ENCODE measurements at regions not wholly inside any gene's neighbourhood (a gene's known extent, or its start where the extent isn't known, plus 50 kb on each side); places are given as distances from the start of the nearest gene placed in this dataset.
"Not testable (repeated sequence)": the region's sequence is repeated elsewhere in the genome, so short reads cannot be mapped to it uniquely, and the experiment has no call there.

DNA sequence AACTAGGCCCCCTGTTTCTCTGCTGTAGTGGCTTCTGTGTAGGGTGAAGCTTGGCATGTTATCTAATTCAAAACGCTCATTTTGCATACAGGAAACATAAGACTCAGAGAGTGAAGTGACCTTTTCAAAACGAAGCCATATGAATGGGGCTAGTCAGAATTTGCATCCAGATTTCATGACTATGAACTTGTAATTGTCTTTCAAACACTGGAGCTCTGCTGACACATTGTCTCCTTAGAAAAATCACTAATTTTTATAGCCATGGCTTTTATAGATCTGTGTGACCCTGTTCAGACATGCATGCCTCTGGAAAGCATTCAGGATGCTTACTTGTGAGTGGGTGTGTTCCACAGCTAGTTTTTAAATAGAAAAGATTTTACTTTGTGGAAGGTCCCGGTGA is 444.3 kb upstream of the GCFC2 start:
- Histone ChIP-seq H3K27me3 (no peaks in the 10 kb centered on the region), H3K9me3 (no peaks in the 10 kb centered on the region), H3K27ac (no peak overlapping the region), H3K4me3 (no peak overlapping the region), H3K36me3 (no peaks in the 10 kb centered on the region), H3K4me1 (no peaks in the 10 kb centered on the region)
- intact Hi-C loops (cut with DNase I) = no loop called here
- no peak for DNase-seq (ENCODE audit: low spot score in 2 of 2)
- TF ChIP-seq, protein P1, sequence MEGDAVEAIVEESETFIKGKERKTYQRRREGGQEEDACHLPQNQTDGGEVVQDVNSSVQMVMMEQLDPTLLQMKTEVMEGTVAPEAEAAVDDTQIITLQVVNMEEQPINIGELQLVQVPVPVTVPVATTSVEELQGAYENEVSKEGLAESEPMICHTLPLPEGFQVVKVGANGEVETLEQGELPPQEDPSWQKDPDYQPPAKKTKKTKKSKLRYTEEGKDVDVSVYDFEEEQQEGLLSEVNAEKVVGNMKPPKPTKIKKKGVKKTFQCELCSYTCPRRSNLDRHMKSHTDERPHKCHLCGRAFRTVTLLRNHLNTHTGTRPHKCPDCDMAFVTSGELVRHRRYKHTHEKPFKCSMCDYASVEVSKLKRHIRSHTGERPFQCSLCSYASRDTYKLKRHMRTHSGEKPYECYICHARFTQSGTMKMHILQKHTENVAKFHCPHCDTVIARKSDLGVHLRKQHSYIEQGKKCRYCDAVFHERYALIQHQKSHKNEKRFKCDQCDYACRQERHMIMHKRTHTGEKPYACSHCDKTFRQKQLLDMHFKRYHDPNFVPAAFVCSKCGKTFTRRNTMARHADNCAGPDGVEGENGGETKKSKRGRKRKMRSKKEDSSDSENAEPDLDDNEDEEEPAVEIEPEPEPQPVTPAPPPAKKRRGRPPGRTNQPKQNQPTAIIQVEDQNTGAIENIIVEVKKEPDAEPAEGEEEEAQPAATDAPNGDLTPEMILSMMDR (IDR thresholded peaks at IDR 0.05) = no peak

DNA sequence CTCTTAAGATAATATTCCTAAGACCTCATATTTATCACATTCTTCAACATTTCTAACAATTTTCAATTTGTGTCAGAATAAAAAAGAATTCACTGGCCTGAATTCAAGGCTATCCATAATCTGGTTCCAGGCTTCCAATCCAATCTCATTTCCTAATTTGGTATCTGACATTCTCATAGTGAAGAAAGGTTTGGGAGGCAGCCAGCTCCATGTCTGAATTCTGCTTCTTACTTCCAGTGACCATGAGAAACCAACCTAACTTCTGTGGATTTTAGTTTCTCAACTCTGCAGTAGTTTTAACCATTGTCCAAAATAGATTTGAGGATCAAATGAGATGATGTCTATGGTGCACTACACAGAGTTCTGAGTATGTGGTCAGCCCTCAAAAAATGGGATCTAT is 439.1 kb upstream of the GCFC2 start:
- H3K4me1 ChIP-seq = no peaks in the 10 kb centered on the region
- no peak for DNase-seq (ENCODE audit: low spot score in 2 of 2)
- TF ChIP-seq, protein P1 (IDR thresholded peaks at IDR 0.05) = no peak
- H3K27me3 ChIP-seq = no peaks in the 10 kb centered on the region
- intact Hi-C loops (cut with DNase I) = no loop called here
- H3K27ac ChIP-seq = no peak overlapping the region
- H3K4me3 ChIP-seq = no peak overlapping the region
- H3K9me3 ChIP-seq = no peaks in the 10 kb centered on the region
- no peaks in the 10 kb centered on the region for H3K36me3 ChIP-seq

DNA sequence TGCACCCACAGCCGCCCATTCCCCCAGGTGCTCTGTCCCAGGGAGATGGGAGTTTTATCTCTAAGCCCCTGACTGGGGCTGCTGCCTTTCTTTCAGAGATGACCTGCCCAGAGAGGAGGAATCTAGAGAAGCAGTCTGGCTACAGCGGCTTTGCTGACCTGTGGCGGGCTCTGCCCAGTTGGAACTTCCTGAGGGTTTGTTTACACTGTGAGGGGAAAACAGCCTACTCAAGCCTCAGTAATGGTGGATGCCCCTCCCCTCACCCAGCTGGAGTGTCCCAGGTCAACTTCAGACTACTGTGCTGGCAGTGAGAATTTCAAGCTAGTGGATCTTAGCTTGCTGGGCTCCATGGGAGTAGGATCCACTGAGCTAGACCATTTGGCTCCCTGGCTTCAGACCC is 428.6 kb upstream of the GCFC2 start:
- H3K36me3 ChIP-seq; intact Hi-C loops (cut with DNase I); H3K4me3 ChIP-seq; H3K4me1 ChIP-seq; H3K27me3 ChIP-seq; H3K27ac ChIP-seq; H3K9me3 ChIP-seq; DNase-seq (ENCODE audit: low spot score in 2 of 2): not testable (repeated sequence)

DNA sequence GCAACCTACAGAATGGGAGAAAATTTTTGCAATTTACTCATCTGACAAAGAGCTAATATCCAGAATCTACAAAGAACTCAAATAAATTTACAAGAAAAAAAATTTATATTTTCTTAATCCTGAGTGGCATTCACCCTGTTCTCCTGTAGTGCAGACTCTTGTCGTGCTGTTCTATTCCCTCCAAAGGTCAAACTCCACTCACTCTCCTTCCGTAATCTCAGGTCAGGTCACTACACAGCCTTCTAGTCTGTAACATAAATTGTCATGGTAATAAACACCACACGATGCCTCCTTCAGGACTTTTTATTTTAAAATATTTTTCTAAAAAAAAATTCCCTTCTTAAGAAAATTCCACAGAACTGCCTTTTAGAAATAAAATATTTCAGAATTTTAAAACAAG is 417.9 kb upstream of the GCFC2 start:
- H3K27me3 ChIP-seq = no peaks in the 10 kb centered on the region
- TF ChIP-seq, protein P1 (IDR thresholded peaks at IDR 0.05) = no peak

DNA sequence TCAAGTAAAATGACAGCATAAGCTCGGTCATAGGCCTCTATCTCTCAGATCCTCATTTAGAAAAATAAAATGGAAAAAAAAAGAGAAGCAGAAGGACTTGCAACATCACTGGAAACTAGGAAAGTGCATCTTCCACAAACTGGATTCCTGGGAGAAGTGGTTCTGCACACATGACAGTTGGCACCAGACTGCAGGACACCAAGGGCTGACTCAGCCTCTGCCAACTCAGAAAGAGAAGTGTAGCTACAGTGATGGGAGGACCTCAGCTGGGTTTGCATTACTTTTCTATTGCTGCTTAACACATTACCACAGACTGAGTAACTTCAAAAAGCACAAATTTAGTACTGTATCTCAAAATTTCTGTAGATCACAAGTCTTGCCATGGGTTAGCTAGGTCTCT is 409.5 kb upstream of the GCFC2 start:
- intact Hi-C loops (cut with DNase I) = no loop called here

More for the DNA sequence above, 417.9 kb upstream of the GCFC2 start:
- no peaks in the 10 kb centered on the region for H3K36me3 ChIP-seq
- intact Hi-C loops (cut with DNase I) = no loop called here
- no peak for DNase-seq (ENCODE audit: low spot score in 2 of 2)
- no peaks in the 10 kb centered on the region for H3K9me3 ChIP-seq
- no peaks in the 10 kb centered on the region for H3K4me1 ChIP-seq
- no peak overlapping the region for H3K27ac ChIP-seq
- H3K4me3 ChIP-seq = no peak overlapping the region

DNA sequence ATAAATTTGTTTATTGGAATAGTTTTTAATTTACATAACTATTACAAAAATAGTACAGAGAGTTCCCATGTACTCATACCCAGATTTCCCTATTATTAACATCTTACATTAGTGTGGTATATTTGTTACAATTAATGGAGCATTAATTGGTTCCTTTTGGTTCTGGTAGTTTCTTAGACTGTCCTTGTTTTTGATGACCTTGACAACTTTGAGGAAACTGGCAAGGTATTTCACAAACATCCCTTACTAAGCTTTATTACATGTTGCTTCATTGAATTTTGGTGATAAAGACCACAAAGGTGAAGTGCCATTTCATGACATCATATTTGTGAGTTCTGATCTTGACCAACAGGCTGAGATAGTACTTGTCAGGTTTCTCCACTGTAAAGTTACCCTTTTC is 379.0 kb upstream of the GCFC2 start:
- H3K4me1 ChIP-seq = no peaks in the 10 kb centered on the region
- TF ChIP-seq, protein P1 (IDR thresholded peaks at IDR 0.05) = no peak
- H3K27ac ChIP-seq = no peak overlapping the region
- H3K36me3 ChIP-seq = no peaks in the 10 kb centered on the region
- no peak for DNase-seq (ENCODE audit: low spot score in 2 of 2)
- intact Hi-C loops (cut with DNase I) = no loop called here
- no peaks in the 10 kb centered on the region for H3K9me3 ChIP-seq
- H3K27me3 ChIP-seq = no peaks in the 10 kb centered on the region
- no peak overlapping the region for H3K4me3 ChIP-seq

More for the DNA sequence above, 409.5 kb upstream of the GCFC2 start:
- no peaks in the 10 kb centered on the region for H3K9me3 ChIP-seq
- H3K27ac ChIP-seq = no peak overlapping the region
- no peak overlapping the region for H3K4me3 ChIP-seq
- TF ChIP-seq, protein P1 (IDR thresholded peaks at IDR 0.05) = no peak
- no peaks in the 10 kb centered on the region for H3K36me3 ChIP-seq
- H3K4me1 ChIP-seq = no peaks in the 10 kb centered on the region
- H3K27me3 ChIP-seq = no peaks in the 10 kb centered on the region
- DNase-seq (ENCODE audit: low spot score in 2 of 2) = no peak

Data from ascending aorta (tissue), 2 donors.